Immature natural killer cell (primary cell): ENCODE measurements at regions not wholly inside any gene's neighbourhood (a gene's known extent, or its start where the extent isn't known, plus 50 kb on each side); places are given as distances from the start of the nearest gene placed in this dataset.

Experiments used
- DNase-seq, 3 donors: peaks; one replicate each; pipeline ENCODE4 v3.0.0; 2022; ENCODE audit warnings: mixed read lengths in 1 of 3
- H3K27ac Mint-ChIP-seq, 6 donors: one replicate each; pipeline ENCODE4 v1.8.0; 2020; ENCODE audit warnings: mixed read lengths in 6 of 6, mild to moderate bottlenecking in 5 of 6, inconsistent platforms in 4 of 6, moderate library complexity in 3 of 6
- H3K27me3 Mint-ChIP-seq, 3 donors: one replicate each; pipeline ENCODE4 v1.8.0; 2020 to 2021; ENCODE audit warnings: low read depth in 3 of 3, mild to moderate bottlenecking in 3 of 3, mixed read lengths in 3 of 3, moderate library complexity in 3 of 3, inconsistent platforms in 1 of 3
- H3K36me3 Mint-ChIP-seq, 3 donors: one replicate each; pipeline ENCODE4 v1.8.0; 2020; ENCODE audit warnings: mixed read lengths in 3 of 3, inconsistent platforms in 2 of 3, mild to moderate bottlenecking in 2 of 3
- H3K4me1 Mint-ChIP-seq, 2 donors: one replicate each; pipeline ENCODE4 v1.8.0; 2020; ENCODE audit warnings: inconsistent platforms in 2 of 2, mild to moderate bottlenecking in 2 of 2, mixed read lengths in 2 of 2, moderate library complexity in 1 of 2
- H3K4me3 Mint-ChIP-seq, 5 donors: one replicate each; pipeline ENCODE4 v1.8.0; 2020; ENCODE audit warnings: mild to moderate bottlenecking in 5 of 5, mixed read lengths in 5 of 5, inconsistent platforms in 3 of 5, moderate library complexity in 3 of 5
- H3K9me3 Mint-ChIP-seq, 6 donors: one replicate each; pipeline ENCODE4 v1.8.0; 2020; ENCODE audit warnings: mild to moderate bottlenecking in 6 of 6, mixed read lengths in 6 of 6, inconsistent platforms in 4 of 6, moderate library complexity in 3 of 6

DNA sequence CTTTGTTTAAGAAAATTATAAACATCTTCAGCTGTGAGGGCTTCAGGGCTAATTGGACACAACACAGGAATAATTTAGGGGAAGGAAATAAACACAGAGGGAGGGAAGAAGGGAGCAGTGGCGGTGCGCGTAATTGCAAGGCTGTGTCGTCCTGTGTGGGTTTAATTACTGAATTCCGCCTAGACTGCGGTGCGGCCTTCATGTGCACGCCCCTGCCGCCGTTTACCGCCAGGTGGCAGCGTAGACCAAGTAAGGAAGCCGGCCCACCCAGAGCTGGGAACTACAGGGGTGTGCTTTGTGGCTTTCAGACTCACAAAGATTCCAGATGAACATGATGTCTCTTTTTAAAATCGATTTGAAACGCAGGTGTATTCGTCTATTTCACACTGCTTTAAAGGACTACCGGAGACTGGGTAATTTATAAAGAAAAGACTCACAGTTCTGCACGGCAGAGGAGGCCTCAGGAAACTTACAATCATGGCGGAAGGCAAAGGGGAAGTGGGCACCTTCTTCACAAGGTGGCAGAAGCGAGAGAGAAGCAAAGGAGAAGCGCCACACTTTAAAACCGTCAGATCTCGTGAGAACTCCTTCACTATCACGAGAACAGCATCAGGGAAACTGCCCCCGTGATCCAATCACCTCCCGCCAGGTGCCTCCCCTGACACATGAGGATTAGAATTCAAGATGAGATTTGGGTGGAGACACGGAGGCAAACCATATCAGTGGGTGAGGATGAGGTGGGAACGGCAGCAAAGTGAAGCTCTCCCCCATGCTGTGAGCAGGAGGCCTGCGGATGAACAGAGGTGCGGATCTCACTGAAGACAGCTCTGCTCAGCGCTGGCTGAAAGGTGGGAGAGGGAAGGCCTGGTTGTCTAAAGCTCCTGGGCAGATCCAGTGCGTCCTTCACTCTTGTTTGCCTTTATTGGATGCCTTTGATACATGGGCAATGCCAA, 222.0 kb upstream of the PDE10A start:
- peaks cover 7 to 10% of the 10 kb centered on the region in 2 donors for H3K4me1 Mint-ChIP-seq
- peak overlapping the region; percentile 21 to 64 (median 55) for H3K4me3 Mint-ChIP-seq
- H3K27me3 Mint-ChIP-seq, result peaks cover 2 to 5% (median 5%) of the 10 kb centered on the region in 3 donors
- H3K9me3 Mint-ChIP-seq, result no peaks in the 10 kb centered on the region
- no peak overlapping the region for H3K27ac Mint-ChIP-seq
- peak; percentile 36 to 43 (median 38) for DNase-seq
- no peaks in the 10 kb centered on the region for H3K36me3 Mint-ChIP-seq

- Mint-ChIP-seq H3K27ac (no peak overlapping the region), H3K4me1 (peaks cover 7 to 10% of the 10 kb centered on the region in 2 donors), H3K36me3 (no peaks in the 10 kb centered on the region), H3K4me3 (no peak overlapping the region), H3K9me3 (no peaks in the 10 kb centered on the region), H3K27me3 (peaks cover 2 to 5% (median 5%) of the 10 kb centered on the region in 3 donors)
- DNase-seq, result no peak
These were observed 221.0 kb upstream of the PDE10A start for GRCh38 chr6:165883851-165884640.

GRCh38 chr6:165881806-165882205, 218.8 kb upstream of the PDE10A start:
- H3K36me3 Mint-ChIP-seq, result no peaks in the 10 kb centered on the region
- peaks cover 7 to 10% of the 10 kb centered on the region in 2 donors for H3K4me1 Mint-ChIP-seq
- no peak overlapping the region for H3K4me3 Mint-ChIP-seq
- H3K27ac Mint-ChIP-seq, result no peak overlapping the region
- no peak for DNase-seq
- H3K27me3 Mint-ChIP-seq, result peaks cover 2 to 6% (median 5%) of the 10 kb centered on the region in 3 donors
- peaks cover 0 to 2% (median 0%) of the 10 kb centered on the region in 6 donors for H3K9me3 Mint-ChIP-seq

GRCh38 chr6:165880686-165881085, 217.6 kb upstream of the PDE10A start:
- Mint-ChIP-seq H3K9me3 (peaks cover 0 to 2% (median 0%) of the 10 kb centered on the region in 6 donors), H3K4me3 (no peak overlapping the region), H3K27me3 (peaks cover 2 to 6% (median 5%) of the 10 kb centered on the region in 3 donors), H3K27ac (no peak overlapping the region), H3K36me3 (no peaks in the 10 kb centered on the region), H3K4me1 (peaks cover 7 to 10% of the 10 kb centered on the region in 2 donors)
- no peak for DNase-seq

GRCh38 chr6:165877773-165878172, 214.7 kb upstream of the PDE10A start:
- H3K27ac Mint-ChIP-seq, result no peak overlapping the region
- H3K4me1 Mint-ChIP-seq, result no peaks in the 10 kb centered on the region
- H3K36me3 Mint-ChIP-seq, result no peaks in the 10 kb centered on the region
- no peak overlapping the region for H3K4me3 Mint-ChIP-seq
- H3K9me3 Mint-ChIP-seq, result peaks cover 0 to 3% (median 0%) of the 10 kb centered on the region in 6 donors
- DNase-seq, result no peak
- peaks cover 2 to 8% (median 6%) of the 10 kb centered on the region in 3 donors for H3K27me3 Mint-ChIP-seq

GRCh38 chr6:165877192-165877591, 214.2 kb upstream of the PDE10A start:
- no peak for DNase-seq
- Mint-ChIP-seq H3K4me1 (no peaks in the 10 kb centered on the region), H3K4me3 (no peak overlapping the region), H3K9me3 (peaks cover 0 to 3% (median 0%) of the 10 kb centered on the region in 6 donors), H3K27ac (no peak overlapping the region), H3K27me3 (peaks cover 2 to 8% (median 6%) of the 10 kb centered on the region in 3 donors), H3K36me3 (no peaks in the 10 kb centered on the region)

DNA sequence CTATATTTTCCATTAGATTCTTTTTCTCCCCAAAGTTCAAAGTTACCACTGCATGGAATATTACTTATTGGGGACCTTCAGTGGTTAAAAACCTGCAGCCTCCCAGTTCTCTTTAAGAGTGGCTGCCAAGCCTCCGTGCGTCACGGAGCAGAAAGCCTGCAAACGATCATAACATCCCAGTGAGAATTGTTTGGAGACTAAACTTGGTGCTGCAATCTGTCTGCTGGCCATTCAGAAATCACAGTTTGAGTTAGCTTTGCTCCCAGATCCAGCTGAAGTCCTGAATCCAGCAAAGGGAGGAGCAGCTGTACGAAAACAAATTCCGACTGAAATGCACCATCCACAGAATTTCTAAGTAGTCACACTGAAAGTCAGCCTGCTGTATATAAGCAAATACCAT, 213.5 kb upstream of the PDE10A start:
- Mint-ChIP-seq H3K27ac (no peak overlapping the region), H3K27me3 (peaks cover 2 to 8% (median 4%) of the 10 kb centered on the region in 3 donors), H3K36me3 (no peaks in the 10 kb centered on the region), H3K4me3 (no peak overlapping the region), H3K4me1 (no peaks in the 10 kb centered on the region), H3K9me3 (peaks cover 0 to 3% (median 0%) of the 10 kb centered on the region in 6 donors)
- no peak for DNase-seq

GRCh38 chr6:165875946-165876345, 212.9 kb upstream of the PDE10A start:
- DNase-seq, result no peak
- Mint-ChIP-seq H3K9me3 (peaks cover 0 to 3% (median 0%) of the 10 kb centered on the region in 6 donors), H3K4me1 (no peaks in the 10 kb centered on the region), H3K4me3 (no peak overlapping the region), H3K36me3 (no peaks in the 10 kb centered on the region), H3K27ac (no peak overlapping the region), H3K27me3 (peaks cover 2 to 7% (median 5%) of the 10 kb centered on the region in 3 donors)

- H3K36me3 Mint-ChIP-seq, result no peaks in the 10 kb centered on the region
- H3K27me3 Mint-ChIP-seq, result peaks cover 2 to 5% (median 3%) of the 10 kb centered on the region in 3 donors
- no peak for DNase-seq
- H3K9me3 Mint-ChIP-seq, result peaks cover 0 to 11% (median 4%) of the 10 kb centered on the region in 6 donors
- H3K27ac Mint-ChIP-seq, result no peak overlapping the region
- H3K4me1 Mint-ChIP-seq, result no peaks in the 10 kb centered on the region
- no peak overlapping the region for H3K4me3 Mint-ChIP-seq
These were observed 210.9 kb upstream of the PDE10A start for GRCh38 chr6:165873976-165874375.

DNA sequence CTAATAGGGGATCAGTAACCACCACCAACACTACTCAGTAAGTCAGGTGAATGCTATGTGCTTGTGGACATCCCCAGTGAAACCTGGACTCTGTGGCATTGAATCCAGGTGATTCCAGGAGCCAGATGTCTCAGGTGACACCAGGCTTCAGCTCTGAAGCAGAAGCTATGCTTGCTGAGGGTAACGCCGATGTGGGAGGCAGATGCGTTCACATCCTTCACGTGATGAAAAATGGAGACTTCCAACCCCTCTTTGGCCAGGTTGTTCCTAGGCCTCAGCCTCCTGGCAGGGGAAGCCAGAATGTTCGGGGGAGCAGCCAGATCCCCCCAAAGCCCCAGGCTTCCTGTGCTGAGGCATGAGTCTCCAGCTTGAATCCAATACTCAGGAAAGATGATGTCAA, 209.8 kb upstream of the PDE10A start:
- Mint-ChIP-seq H3K9me3 (peaks cover 0 to 11% (median 4%) of the 10 kb centered on the region in 6 donors), H3K27me3 (peaks cover 2 to 5% (median 3%) of the 10 kb centered on the region in 3 donors), H3K4me1 (no peaks in the 10 kb centered on the region), H3K4me3 (no peak overlapping the region), H3K27ac (no peak overlapping the region), H3K36me3 (no peaks in the 10 kb centered on the region)
- DNase-seq, result no peak

GRCh38 chr6:165872311-165872710, 209.3 kb upstream of the PDE10A start:
- H3K27ac Mint-ChIP-seq, result no peak overlapping the region
- H3K4me1 Mint-ChIP-seq, result no peaks in the 10 kb centered on the region
- H3K36me3 Mint-ChIP-seq, result no peaks in the 10 kb centered on the region
- no peak for DNase-seq
- peaks cover 0 to 11% (median 4%) of the 10 kb centered on the region in 6 donors for H3K9me3 Mint-ChIP-seq
- H3K4me3 Mint-ChIP-seq, result no peak overlapping the region
- H3K27me3 Mint-ChIP-seq, result peaks cover 2 to 4% (median 3%) of the 10 kb centered on the region in 3 donors

- peaks cover 0 to 11% (median 4%) of the 10 kb centered on the region in 6 donors for H3K9me3 Mint-ChIP-seq
- H3K36me3 Mint-ChIP-seq, result no peaks in the 10 kb centered on the region
- H3K27me3 Mint-ChIP-seq, result peaks cover 2 to 6% (median 3%) of the 10 kb centered on the region in 3 donors
- no peak overlapping the region for H3K4me3 Mint-ChIP-seq
- H3K4me1 Mint-ChIP-seq, result no peaks in the 10 kb centered on the region
- no peak for DNase-seq
- no peak overlapping the region for H3K27ac Mint-ChIP-seq
These were observed 208.5 kb upstream of the PDE10A start for GRCh38 chr6:165871571-165871970.

GRCh38 chr6:165869526-165869925, 206.5 kb upstream of the PDE10A start:
- Mint-ChIP-seq H3K4me1 (no peaks in the 10 kb centered on the region), H3K27ac (no peak overlapping the region), H3K27me3 (peaks cover 2 to 11% (median 5%) of the 10 kb centered on the region in 3 donors), H3K9me3 (peaks cover 0 to 13% (median 7%) of the 10 kb centered on the region in 6 donors), H3K4me3 (no peak overlapping the region), H3K36me3 (peaks cover 0 to 3% (median 0%) of the 10 kb centered on the region in 3 donors)
- no peak for DNase-seq

GRCh38 chr6:165864925-165865324, 201.9 kb upstream of the PDE10A start:
- Mint-ChIP-seq H3K9me3 (peaks cover 0 to 13% (median 6%) of the 10 kb centered on the region in 6 donors), H3K4me3 (no peak overlapping the region), H3K4me1 (no peaks in the 10 kb centered on the region), H3K36me3 (peaks cover 0 to 4% (median 3%) of the 10 kb centered on the region in 3 donors), H3K27me3 (peaks cover 2 to 11% (median 9%) of the 10 kb centered on the region in 3 donors), H3K27ac (no peak overlapping the region)
- DNase-seq, result no peak
